Endodermal cell (in vitro differentiated cells): ENCODE measurements at regions not wholly inside any gene's neighbourhood (a gene's known extent, or its start where the extent isn't known, plus 50 kb on each side); places are given as distances from the start of the nearest gene placed in this dataset.

Source experiments
- DNase-seq: peaks from one replicate; pipeline ENCODE4 v3.0.0-alpha.2; 2017
- H3K27ac ChIP-seq: 2 replicates; pipeline ENCODE4 v1.5.1; 2013; ENCODE audit warnings: mild to moderate bottlenecking, low read depth, low read length, moderate library complexity
- H3K27me3 ChIP-seq: 2 replicates; pipeline ENCODE4 v1.6.1; 2013; ENCODE audit warnings: mild to moderate bottlenecking, low read length, moderate library complexity; ENCODE audit not compliant: insufficient read depth, control insufficient read depth, poor library complexity, severe bottlenecking
- H3K36me3 ChIP-seq: 2 replicates; pipeline ENCODE4 v1.7.0; 2013; ENCODE audit warnings: mild to moderate bottlenecking, low read length, moderate library complexity; ENCODE audit not compliant: control insufficient read depth, insufficient read depth
- H3K4me1 ChIP-seq: one replicate; pipeline ENCODE4 v1.7.0; 2013; ENCODE audit warnings: low read length; ENCODE audit not compliant: control insufficient read depth, insufficient read depth
- H3K4me3 ChIP-seq: 2 replicates; pipeline ENCODE4 v1.5.1; 2013; ENCODE audit warnings: mild to moderate bottlenecking, low read length, moderate library complexity
- H3K9ac ChIP-seq: 2 replicates; pipeline ENCODE4 v1.6.1; 2013; ENCODE audit warnings: mild to moderate bottlenecking, low read length, moderate library complexity; ENCODE audit not compliant: poor library complexity, severe bottlenecking; ENCODE audit errors: extremely low read depth
- H3K9me3 ChIP-seq: 2 replicates; pipeline ENCODE4 v1.6.1; 2013; ENCODE audit warnings: mild to moderate bottlenecking, low read length, moderate library complexity; ENCODE audit not compliant: control insufficient read depth
- H3K27ac Mint-ChIP-seq: 2 replicates; pipeline ENCODE4 v1.8.0; 2020; ENCODE audit warnings: mixed read lengths
- H3K27me3 Mint-ChIP-seq: 2 replicates; pipeline ENCODE4 v1.8.0; 2021; ENCODE audit warnings: mild to moderate bottlenecking, mixed read lengths; ENCODE audit not compliant: insufficient read depth
- H3K36me3 Mint-ChIP-seq: 2 replicates; pipeline ENCODE4 v1.8.0; 2020; ENCODE audit warnings: low read depth, mixed read lengths
- H3K4me1 Mint-ChIP-seq: 2 replicates; pipeline ENCODE4 v1.8.0; 2020; ENCODE audit warnings: mixed read lengths
- H3K4me3 Mint-ChIP-seq: 2 replicates; pipeline ENCODE4 v1.8.0; 2020; ENCODE audit warnings: mild to moderate bottlenecking, moderate library complexity, mixed read lengths
- H3K9me3 Mint-ChIP-seq: 2 replicates; pipeline ENCODE4 v1.8.0; 2020; ENCODE audit warnings: mild to moderate bottlenecking, mixed read lengths
- WGBS, 2 experiments: methylation state at CpG; one replicate each; pipeline versions ENCODE4 v1.1.5 to v1.1.7; 2013; ENCODE audit warnings: missing lambda C conversion rate in 2 of 2, mixed read lengths in 1 of 2; ENCODE audit not compliant: insufficient coverage in 1 of 2, insufficient read length in 1 of 2; 5-methylcytosine and 5-hydroxymethylcytosine counted together
- TF ChIP-seq, protein P1 (sequence below): fragments of 200-600 bp; sonication (generic); conservative IDR thresholded peaks from 2 replicates; pipeline ENCODE4 v1.5.0; 2021; ENCODE audit warnings: antibody characterized with exemption, mild to moderate bottlenecking

GRCh38 chr4:120636120-120636630, 286.4 kb downstream of the PRDM5 start:
- no peak for DNase-seq
- TF ChIP-seq, protein P1, sequence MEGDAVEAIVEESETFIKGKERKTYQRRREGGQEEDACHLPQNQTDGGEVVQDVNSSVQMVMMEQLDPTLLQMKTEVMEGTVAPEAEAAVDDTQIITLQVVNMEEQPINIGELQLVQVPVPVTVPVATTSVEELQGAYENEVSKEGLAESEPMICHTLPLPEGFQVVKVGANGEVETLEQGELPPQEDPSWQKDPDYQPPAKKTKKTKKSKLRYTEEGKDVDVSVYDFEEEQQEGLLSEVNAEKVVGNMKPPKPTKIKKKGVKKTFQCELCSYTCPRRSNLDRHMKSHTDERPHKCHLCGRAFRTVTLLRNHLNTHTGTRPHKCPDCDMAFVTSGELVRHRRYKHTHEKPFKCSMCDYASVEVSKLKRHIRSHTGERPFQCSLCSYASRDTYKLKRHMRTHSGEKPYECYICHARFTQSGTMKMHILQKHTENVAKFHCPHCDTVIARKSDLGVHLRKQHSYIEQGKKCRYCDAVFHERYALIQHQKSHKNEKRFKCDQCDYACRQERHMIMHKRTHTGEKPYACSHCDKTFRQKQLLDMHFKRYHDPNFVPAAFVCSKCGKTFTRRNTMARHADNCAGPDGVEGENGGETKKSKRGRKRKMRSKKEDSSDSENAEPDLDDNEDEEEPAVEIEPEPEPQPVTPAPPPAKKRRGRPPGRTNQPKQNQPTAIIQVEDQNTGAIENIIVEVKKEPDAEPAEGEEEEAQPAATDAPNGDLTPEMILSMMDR, result no peak
- Histone ChIP-seq H3K27ac (no peak overlapping the region), H3K36me3 (no peaks in the 10 kb centered on the region), H3K4me1 (no peaks in the 10 kb centered on the region), H3K4me3 (no peak overlapping the region), H3K9ac (no peak overlapping the region), H3K9me3 (no peaks in the 10 kb centered on the region), H3K27me3 (no peaks in the 10 kb centered on the region)
- Mint-ChIP-seq H3K4me1 (no peaks in the 10 kb centered on the region), H3K27ac (no peak overlapping the region), H3K27me3 (no peaks in the 10 kb centered on the region), H3K36me3 (no peaks in the 10 kb centered on the region), H3K4me3 (no peak overlapping the region), H3K9me3 (no peaks in the 10 kb centered on the region)
- WGBS, 2 experiments, result 96 to 97% methylated on average over 4 to 6 of the region's 6 CpGs

GRCh38 chr4:120633810-120634209, 288.7 kb downstream of the PRDM5 start:
- no peak overlapping the region for H3K9ac ChIP-seq
- no peaks in the 10 kb centered on the region for H3K36me3 ChIP-seq
- no peaks in the 10 kb centered on the region for H3K27me3 Mint-ChIP-seq
- H3K4me3 ChIP-seq, result no peak overlapping the region
- H3K27ac ChIP-seq, result no peak overlapping the region
- DNase-seq, result no peak
- no peaks in the 10 kb centered on the region for H3K27me3 ChIP-seq
- no peak overlapping the region for H3K27ac Mint-ChIP-seq
- no peak overlapping the region for H3K4me3 Mint-ChIP-seq
- TF ChIP-seq, protein P1, result no peak
- H3K36me3 Mint-ChIP-seq, result no peaks in the 10 kb centered on the region
- no peaks in the 10 kb centered on the region for H3K9me3 ChIP-seq
- no peaks in the 10 kb centered on the region for H3K4me1 ChIP-seq
- no peaks in the 10 kb centered on the region for H3K9me3 Mint-ChIP-seq
- H3K4me1 Mint-ChIP-seq, result no peaks in the 10 kb centered on the region

- Histone ChIP-seq H3K27me3 (no peaks in the 10 kb centered on the region), H3K36me3 (no peaks in the 10 kb centered on the region), H3K4me1 (no peaks in the 10 kb centered on the region), H3K9me3 (no peaks in the 10 kb centered on the region), H3K27ac (no peak overlapping the region), H3K4me3 (no peak overlapping the region), H3K9ac (no peak overlapping the region)
- TF ChIP-seq, protein P1, result no peak
- Mint-ChIP-seq H3K27me3 (no peaks in the 10 kb centered on the region), H3K9me3 (no peaks in the 10 kb centered on the region), H3K27ac (no peak overlapping the region), H3K36me3 (no peaks in the 10 kb centered on the region), H3K4me3 (no peak overlapping the region), H3K4me1 (no peaks in the 10 kb centered on the region)
- WGBS, 2 experiments, result 94% methylated on average over 1 of the region's 1 CpG; no CpG with 5 or more reads in 1 of the 2 experiments
- DNase-seq, result no peak
Observed at GRCh38 chr4:120630427-120630826, 292.1 kb downstream of the PRDM5 start.
